IMR-90 (cell line): ENCODE measurements at regions not wholly inside any gene's neighbourhood (a gene's known extent, or its start where the extent isn't known, plus 50 kb on each side); places are given as distances from the start of the nearest gene placed in this dataset.

Source experiments
- BHLHE40 ChIP-seq: fragments of 150-350 bp; IDR thresholded peaks from 2 replicates; pipeline ENCODE4 v1.6.1; 2016; ENCODE audit warnings: mild to moderate bottlenecking, low read depth, low read length
- CEBPB ChIP-seq: IDR thresholded peaks from 2 replicates; pipeline ENCODE4 v1.6.1; 2012; ENCODE audit warnings: low read depth, low read length, improper control_type of control experiment
- FOS ChIP-seq: fragments of 150-350 bp; IDR thresholded peaks from 2 replicates; pipeline ENCODE4 v1.6.1; 2016; ENCODE audit warnings: low read depth, low read length
- MAZ ChIP-seq: IDR thresholded peaks from 2 replicates; pipeline ENCODE4 v1.6.1; 2012; ENCODE audit warnings: low read depth, mild to moderate bottlenecking, low read length, improper control_type of control experiment, moderate library complexity, borderline replicate concordance
- MXI1 ChIP-seq: IDR thresholded peaks from 2 replicates; pipeline ENCODE4 v1.6.1; 2012; ENCODE audit warnings: low read depth, mild to moderate bottlenecking, low read length, moderate library complexity, borderline replicate concordance
- POLR2A ChIP-seq: IDR thresholded peaks from 2 replicates; pipeline ENCODE4 v1.6.1; 2012; ENCODE audit warnings: mild to moderate bottlenecking, low read depth, low read length
- RCOR1 ChIP-seq: IDR thresholded peaks from 2 replicates; pipeline ENCODE4 v1.6.1; 2012; ENCODE audit warnings: mild to moderate bottlenecking, low read length, improper control_type of control experiment; ENCODE audit not compliant: insufficient replicate concordance
- RFX5 ChIP-seq: IDR thresholded peaks from 2 replicates; pipeline ENCODE4 v1.8.0; 2012; ENCODE audit warnings: low read depth, mild to moderate bottlenecking, low read length, moderate library complexity
- SMC3 ChIP-seq: fragments of 150-350 bp; IDR thresholded peaks from 2 replicates; pipeline ENCODE4 v1.6.1; 2016; ENCODE audit warnings: low read depth, mild to moderate bottlenecking, antibody characterized with exemption, low read length, moderate library complexity
- TF ChIP-seq, protein P1 (sequence below): fragments of 150-350 bp; IDR thresholded peaks from 2 replicates; pipeline ENCODE4 v1.6.1; 2017; ENCODE audit warnings: mild to moderate bottlenecking, antibody characterized with exemption, low read length, low read depth
- TF ChIP-seq, protein P2 (sequence below): conservative IDR thresholded peaks from 2 replicates; pipeline ENCODE4 v1.5.1; 2012; ENCODE audit warnings: mild to moderate bottlenecking, low read depth, low read length, improper control_type of control experiment
- TF ChIP-seq, protein P3 (sequence below): fragments of 150-350 bp; IDR thresholded peaks from 2 replicates; pipeline ENCODE4 v1.6.1; 2016; ENCODE audit warnings: low read depth, mild to moderate bottlenecking, low read length, moderate library complexity, borderline replicate concordance

DNA sequence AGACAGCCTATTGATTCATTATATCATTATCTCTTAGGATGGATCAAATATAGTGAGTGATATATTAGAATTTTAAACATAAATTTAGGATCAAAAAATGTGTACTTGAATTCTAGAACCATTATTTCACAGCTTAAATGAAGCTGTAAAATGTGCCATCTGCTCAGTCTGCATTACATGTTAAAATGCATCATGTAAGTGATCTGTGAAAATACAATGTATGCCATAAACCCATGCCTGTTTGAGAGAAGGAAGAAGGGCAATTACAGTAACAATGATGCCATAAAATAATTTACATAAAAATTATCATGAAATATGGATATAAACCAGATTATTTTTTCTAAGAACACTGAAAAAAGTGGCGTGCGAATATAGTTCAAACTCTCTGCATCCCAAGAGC is 1066.0 kb upstream of the ADGRL4 start:
- TF ChIP-seq, protein P1, sequence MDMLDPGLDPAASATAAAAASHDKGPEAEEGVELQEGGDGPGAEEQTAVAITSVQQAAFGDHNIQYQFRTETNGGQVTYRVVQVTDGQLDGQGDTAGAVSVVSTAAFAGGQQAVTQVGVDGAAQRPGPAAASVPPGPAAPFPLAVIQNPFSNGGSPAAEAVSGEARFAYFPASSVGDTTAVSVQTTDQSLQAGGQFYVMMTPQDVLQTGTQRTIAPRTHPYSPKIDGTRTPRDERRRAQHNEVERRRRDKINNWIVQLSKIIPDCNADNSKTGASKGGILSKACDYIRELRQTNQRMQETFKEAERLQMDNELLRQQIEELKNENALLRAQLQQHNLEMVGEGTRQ: no peak
- no peak for TF ChIP-seq POLR2A
- TF ChIP-seq, protein P2, sequence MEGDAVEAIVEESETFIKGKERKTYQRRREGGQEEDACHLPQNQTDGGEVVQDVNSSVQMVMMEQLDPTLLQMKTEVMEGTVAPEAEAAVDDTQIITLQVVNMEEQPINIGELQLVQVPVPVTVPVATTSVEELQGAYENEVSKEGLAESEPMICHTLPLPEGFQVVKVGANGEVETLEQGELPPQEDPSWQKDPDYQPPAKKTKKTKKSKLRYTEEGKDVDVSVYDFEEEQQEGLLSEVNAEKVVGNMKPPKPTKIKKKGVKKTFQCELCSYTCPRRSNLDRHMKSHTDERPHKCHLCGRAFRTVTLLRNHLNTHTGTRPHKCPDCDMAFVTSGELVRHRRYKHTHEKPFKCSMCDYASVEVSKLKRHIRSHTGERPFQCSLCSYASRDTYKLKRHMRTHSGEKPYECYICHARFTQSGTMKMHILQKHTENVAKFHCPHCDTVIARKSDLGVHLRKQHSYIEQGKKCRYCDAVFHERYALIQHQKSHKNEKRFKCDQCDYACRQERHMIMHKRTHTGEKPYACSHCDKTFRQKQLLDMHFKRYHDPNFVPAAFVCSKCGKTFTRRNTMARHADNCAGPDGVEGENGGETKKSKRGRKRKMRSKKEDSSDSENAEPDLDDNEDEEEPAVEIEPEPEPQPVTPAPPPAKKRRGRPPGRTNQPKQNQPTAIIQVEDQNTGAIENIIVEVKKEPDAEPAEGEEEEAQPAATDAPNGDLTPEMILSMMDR: no peak
- TF ChIP-seq MAZ: no peak
- TF ChIP-seq RCOR1: no peak
- TF ChIP-seq RFX5: no peak
- TF ChIP-seq, protein P3, sequence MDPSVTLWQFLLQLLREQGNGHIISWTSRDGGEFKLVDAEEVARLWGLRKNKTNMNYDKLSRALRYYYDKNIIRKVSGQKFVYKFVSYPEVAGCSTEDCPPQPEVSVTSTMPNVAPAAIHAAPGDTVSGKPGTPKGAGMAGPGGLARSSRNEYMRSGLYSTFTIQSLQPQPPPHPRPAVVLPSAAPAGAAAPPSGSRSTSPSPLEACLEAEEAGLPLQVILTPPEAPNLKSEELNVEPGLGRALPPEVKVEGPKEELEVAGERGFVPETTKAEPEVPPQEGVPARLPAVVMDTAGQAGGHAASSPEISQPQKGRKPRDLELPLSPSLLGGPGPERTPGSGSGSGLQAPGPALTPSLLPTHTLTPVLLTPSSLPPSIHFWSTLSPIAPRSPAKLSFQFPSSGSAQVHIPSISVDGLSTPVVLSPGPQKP: no peak
- TF ChIP-seq CEBPB: no peak
- no peak for TF ChIP-seq MXI1
- no peak for TF ChIP-seq FOS
- TF ChIP-seq SMC3: no peak
- TF ChIP-seq BHLHE40: no peak
